ENCODE measurements at regions not wholly inside any gene's neighbourhood (a gene's known extent, or its start where the extent isn't known, plus 50 kb on each side); places are given as distances from the start of the nearest gene placed in this dataset.

DNA sequence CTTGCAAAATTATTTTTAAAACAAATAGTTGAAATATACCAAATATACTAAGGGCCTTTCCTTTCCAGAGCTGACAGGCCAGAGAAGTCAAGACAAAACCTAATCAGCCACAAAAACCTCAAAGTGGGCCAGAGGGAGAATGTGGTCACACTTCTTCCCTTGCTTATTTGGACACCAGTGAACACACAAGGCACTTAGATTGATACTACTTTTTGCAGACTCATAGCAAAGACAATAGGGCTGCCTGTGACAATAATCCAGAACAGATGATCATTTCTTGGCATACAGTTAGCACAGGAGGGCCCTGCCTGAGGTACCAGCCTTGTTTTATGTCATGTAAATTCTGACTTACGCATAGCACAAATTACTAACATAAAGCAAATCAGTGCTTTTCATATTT, 215.7 kb upstream of the NEIL3 start:
- Histone ChIP-seq H3K9me3 (ENCODE audit: low read length) (no peaks in the 10 kb centered on the region), H3K36me3 (replicated peaks in 1 of 2; ENCODE audit: control insufficient read depth in 1 of 2, insufficient read depth in 2 of 2, low read length in 2 of 2) (no peaks in the 10 kb centered on the region), H3K9ac (ENCODE audit: insufficient read depth, low read depth, low read length) (no peak overlapping the region), H2AFZ (ENCODE audit: low read length) (no peak overlapping the region), H3K4me3 (replicated peaks in 1 of 3; ENCODE audit: insufficient read depth in 1 of 3, low read depth in 2 of 3, low read length in 3 of 3) (no peak overlapping the region), H3K4me2 (ENCODE audit: low read depth, low read length) (no peak overlapping the region), H3K27ac (ENCODE audit: extremely low read length, insufficient read depth, low read length) (no peak overlapping the region), H3K79me2 (ENCODE audit: insufficient read depth, low read length) (no peaks in the 10 kb centered on the region), H3K4me1 (ENCODE audit: insufficient read depth, low read length) (no peaks in the 10 kb centered on the region), H3K27me3 (ENCODE audit: control insufficient read depth in 1 of 2, insufficient read depth in 2 of 2, low read length in 2 of 2) (no peaks in the 10 kb centered on the region; a peak in 1 of 5 replicates), H4K20me1 (ENCODE audit: insufficient read depth, low read length) (no peaks in the 10 kb centered on the region)
- POLR2A ChIA-PET, result no interaction called here
- in situ Hi-C loops (cut with HindIII; ENCODE audit: extremely low pct_ligation_motif_present, low pct_unique_long_range_greater_than_20kb) (no loop called here), intact Hi-C loops (cut with micrococcal nuclease; ENCODE audit: unreplicated experiment) (no loop called here)
- CTCF ChIA-PET (ENCODE audit: low intra/inter-chr PET ratio, low total read pairs), result no interaction called here
- DNase-seq (ENCODE audit: low spot score) (no peak), FAIRE-seq (no peak), ATAC-seq (no peak)
- 6% methylated on average over 1 of the region's 1 CpG for WGBS (ENCODE audit: low lambda C conversion rate)
- BruUV-seq (replicated peaks), result no TSS peak
- TF ChIP-seq ZNF263 (CRISPR knock-in tag; IDR thresholded peaks at IDR 0.05) (no peak), NCOA2 (CRISPR knock-in tag; IDR thresholded peaks at IDR 0.05) (no peak), ZNF605 (CRISPR knock-in tag; IDR thresholded peaks at IDR 0.05) (no peak), FOSL2 (CRISPR knock-in tag; IDR thresholded peaks at IDR 0.05) (no peak), ZNF17 (CRISPR knock-in tag; IDR thresholded peaks at IDR 0.05) (no peak), FOXP1 (IDR thresholded peaks at IDR 0.05) (no peak), FOXP1 (CRISPR knock-in tag; IDR thresholded peaks at IDR 0.05) (no peak), SP1 (IDR thresholded peaks at IDR 0.05) (no peak), SP1 (CRISPR knock-in tag; IDR thresholded peaks at IDR 0.05) (no peak), ZNF335 (CRISPR knock-in tag; IDR thresholded peaks at IDR 0.05) (no peak), ZNF615 (CRISPR knock-in tag; IDR thresholded peaks at IDR 0.05; ENCODE audit: borderline replicate concordance) (no peak), SIX4 (CRISPR knock-in tag; IDR thresholded peaks at IDR 0.05) (no peak), KMT2B (CRISPR knock-in tag; IDR thresholded peaks at IDR 0.05) (no peak), ZNF296 (CRISPR knock-in tag; conservative IDR thresholded peaks at IDR 0.05) (no peak), ZNF33B (CRISPR knock-in tag; IDR thresholded peaks at IDR 0.05) (no peak), HOXA3 (CRISPR knock-in tag; IDR thresholded peaks at IDR 0.05) (no peak), MBNL3 (CRISPR knock-in tag; conservative IDR thresholded peaks at IDR 0.05) (no peak)
- TF ChIP-seq, protein P1, sequence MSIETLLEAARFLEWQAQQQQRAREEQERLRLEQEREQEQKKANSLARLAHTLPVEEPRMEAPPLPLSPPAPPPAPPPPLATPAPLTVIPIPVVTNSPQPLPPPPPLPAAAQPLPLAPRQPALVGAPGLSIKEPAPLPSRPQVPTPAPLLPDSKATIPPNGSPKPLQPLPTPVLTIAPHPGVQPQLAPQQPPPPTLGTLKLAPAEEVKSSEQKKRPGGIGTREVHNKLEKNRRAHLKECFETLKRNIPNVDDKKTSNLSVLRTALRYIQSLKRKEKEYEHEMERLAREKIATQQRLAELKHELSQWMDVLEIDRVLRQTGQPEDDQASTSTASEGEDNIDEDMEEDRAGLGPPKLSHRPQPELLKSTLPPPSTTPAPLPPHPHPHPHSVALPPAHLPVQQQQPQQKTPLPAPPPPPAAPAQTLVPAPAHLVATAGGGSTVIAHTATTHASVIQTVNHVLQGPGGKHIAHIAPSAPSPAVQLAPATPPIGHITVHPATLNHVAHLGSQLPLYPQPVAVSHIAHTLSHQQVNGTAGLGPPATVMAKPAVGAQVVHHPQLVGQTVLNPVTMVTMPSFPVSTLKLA (IDR thresholded peaks at IDR 0.05), result no peak
- TF ChIP-seq, protein P2, sequence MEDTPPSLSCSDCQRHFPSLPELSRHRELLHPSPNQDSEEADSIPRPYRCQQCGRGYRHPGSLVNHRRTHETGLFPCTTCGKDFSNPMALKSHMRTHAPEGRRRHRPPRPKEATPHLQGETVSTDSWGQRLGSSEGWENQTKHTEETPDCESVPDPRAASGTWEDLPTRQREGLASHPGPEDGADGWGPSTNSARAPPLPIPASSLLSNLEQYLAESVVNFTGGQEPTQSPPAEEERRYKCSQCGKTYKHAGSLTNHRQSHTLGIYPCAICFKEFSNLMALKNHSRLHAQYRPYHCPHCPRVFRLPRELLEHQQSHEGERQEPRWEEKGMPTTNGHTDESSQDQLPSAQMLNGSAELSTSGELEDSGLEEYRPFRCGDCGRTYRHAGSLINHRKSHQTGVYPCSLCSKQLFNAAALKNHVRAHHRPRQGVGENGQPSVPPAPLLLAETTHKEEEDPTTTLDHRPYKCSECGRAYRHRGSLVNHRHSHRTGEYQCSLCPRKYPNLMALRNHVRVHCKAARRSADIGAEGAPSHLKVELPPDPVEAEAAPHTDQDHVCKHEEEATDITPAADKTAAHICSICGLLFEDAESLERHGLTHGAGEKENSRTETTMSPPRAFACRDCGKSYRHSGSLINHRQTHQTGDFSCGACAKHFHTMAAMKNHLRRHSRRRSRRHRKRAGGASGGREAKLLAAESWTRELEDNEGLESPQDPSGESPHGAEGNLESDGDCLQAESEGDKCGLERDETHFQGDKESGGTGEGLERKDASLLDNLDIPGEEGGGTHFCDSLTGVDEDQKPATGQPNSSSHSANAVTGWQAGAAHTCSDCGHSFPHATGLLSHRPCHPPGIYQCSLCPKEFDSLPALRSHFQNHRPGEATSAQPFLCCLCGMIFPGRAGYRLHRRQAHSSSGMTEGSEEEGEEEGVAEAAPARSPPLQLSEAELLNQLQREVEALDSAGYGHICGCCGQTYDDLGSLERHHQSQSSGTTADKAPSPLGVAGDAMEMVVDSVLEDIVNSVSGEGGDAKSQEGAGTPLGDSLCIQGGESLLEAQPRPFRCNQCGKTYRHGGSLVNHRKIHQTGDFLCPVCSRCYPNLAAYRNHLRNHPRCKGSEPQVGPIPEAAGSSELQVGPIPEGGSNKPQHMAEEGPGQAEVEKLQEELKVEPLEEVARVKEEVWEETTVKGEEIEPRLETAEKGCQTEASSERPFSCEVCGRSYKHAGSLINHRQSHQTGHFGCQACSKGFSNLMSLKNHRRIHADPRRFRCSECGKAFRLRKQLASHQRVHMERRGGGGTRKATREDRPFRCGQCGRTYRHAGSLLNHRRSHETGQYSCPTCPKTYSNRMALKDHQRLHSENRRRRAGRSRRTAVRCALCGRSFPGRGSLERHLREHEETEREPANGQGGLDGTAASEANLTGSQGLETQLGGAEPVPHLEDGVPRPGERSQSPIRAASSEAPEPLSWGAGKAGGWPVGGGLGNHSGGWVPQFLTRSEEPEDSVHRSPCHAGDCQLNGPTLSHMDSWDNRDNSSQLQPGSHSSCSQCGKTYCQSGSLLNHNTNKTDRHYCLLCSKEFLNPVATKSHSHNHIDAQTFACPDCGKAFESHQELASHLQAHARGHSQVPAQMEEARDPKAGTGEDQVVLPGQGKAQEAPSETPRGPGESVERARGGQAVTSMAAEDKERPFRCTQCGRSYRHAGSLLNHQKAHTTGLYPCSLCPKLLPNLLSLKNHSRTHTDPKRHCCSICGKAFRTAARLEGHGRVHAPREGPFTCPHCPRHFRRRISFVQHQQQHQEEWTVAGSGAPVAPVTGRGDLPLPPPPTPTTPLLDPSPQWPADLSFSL (CRISPR knock-in tag; IDR thresholded peaks at IDR 0.05), result no peak
- TF ChIP-seq, protein P3, sequence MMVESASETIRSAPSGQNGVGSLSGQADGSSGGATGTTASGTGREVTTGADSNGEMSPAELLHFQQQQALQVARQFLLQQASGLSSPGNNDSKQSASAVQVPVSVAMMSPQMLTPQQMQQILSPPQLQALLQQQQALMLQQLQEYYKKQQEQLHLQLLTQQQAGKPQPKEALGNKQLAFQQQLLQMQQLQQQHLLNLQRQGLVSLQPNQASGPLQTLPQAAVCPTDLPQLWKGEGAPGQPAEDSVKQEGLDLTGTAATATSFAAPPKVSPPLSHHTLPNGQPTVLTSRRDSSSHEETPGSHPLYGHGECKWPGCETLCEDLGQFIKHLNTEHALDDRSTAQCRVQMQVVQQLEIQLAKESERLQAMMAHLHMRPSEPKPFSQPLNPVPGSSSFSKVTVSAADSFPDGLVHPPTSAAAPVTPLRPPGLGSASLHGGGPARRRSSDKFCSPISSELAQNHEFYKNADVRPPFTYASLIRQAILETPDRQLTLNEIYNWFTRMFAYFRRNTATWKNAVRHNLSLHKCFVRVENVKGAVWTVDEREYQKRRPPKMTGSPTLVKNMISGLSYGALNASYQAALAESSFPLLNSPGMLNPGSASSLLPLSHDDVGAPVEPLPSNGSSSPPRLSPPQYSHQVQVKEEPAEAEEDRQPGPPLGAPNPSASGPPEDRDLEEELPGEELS (CRISPR knock-in tag; IDR thresholded peaks at IDR 0.05), result no peak
